A673 (cell line): ENCODE measurements at regions not wholly inside any gene's neighbourhood (a gene's known extent, or its start where the extent isn't known, plus 50 kb on each side); places are given as distances from the start of the nearest gene placed in this dataset.

Source experiments
- EZH2 ChIP-seq: fragments of 200-600 bp; sonication (generic); IDR thresholded peaks from 2 replicates; pipeline ENCODE4 v1.6.1; 2017; ENCODE audit warnings: borderline replicate concordance, low read depth, mild to moderate bottlenecking, mixed read lengths, antibody characterized with exemption, low read length; ENCODE audit not compliant: poor library complexity, severe bottlenecking
- TF ChIP-seq, protein P1 (sequence below): fragments of 300-800, 200-600 bp; sonication (generic); conservative IDR thresholded peaks from 2 replicates; pipeline ENCODE4 v1.5.1; 2017; ENCODE audit warnings: low read depth, mild to moderate bottlenecking, antibody characterized with exemption, low read length, moderate library complexity, mixed read lengths

DNA sequence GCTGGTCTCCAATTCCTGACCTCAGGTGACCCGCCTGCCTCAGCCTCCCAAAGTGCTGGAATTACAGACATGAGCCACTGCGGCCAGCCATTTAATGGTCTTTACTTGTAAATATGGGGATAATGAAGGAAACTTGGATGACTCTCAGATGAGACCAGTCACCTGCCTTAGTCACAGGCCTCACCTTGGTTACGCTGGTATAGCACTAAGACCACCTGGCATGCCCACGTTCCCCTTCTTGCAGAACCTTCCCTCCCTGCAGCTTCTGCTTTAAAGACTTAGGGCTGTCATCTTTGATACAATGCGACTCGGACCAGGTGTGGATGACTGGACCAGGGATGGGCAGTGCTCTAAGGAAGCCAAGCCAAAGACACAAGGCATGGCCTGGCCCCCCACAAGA lies 629.9 kb downstream of the CCDC171 start:
- TF ChIP-seq, protein P1, sequence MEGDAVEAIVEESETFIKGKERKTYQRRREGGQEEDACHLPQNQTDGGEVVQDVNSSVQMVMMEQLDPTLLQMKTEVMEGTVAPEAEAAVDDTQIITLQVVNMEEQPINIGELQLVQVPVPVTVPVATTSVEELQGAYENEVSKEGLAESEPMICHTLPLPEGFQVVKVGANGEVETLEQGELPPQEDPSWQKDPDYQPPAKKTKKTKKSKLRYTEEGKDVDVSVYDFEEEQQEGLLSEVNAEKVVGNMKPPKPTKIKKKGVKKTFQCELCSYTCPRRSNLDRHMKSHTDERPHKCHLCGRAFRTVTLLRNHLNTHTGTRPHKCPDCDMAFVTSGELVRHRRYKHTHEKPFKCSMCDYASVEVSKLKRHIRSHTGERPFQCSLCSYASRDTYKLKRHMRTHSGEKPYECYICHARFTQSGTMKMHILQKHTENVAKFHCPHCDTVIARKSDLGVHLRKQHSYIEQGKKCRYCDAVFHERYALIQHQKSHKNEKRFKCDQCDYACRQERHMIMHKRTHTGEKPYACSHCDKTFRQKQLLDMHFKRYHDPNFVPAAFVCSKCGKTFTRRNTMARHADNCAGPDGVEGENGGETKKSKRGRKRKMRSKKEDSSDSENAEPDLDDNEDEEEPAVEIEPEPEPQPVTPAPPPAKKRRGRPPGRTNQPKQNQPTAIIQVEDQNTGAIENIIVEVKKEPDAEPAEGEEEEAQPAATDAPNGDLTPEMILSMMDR: no peak
- no peak for TF ChIP-seq EZH2
